NCI-H2227 (cell line): ENCODE measurements at regions not wholly inside any gene's neighbourhood (a gene's known extent, or its start where the extent isn't known, plus 50 kb on each side); places are given as distances from the start of the nearest gene placed in this dataset.
A peak's percentile ranks its signal among the peaks of the same experiment; 100 is the strongest.

Experiments used
- DNase-seq: peaks from one replicate; lab custom pipeline; 2025; ENCODE audit not compliant: unreplicated experiment; lab: John Stamatoyannopoulos, UW

DNA sequence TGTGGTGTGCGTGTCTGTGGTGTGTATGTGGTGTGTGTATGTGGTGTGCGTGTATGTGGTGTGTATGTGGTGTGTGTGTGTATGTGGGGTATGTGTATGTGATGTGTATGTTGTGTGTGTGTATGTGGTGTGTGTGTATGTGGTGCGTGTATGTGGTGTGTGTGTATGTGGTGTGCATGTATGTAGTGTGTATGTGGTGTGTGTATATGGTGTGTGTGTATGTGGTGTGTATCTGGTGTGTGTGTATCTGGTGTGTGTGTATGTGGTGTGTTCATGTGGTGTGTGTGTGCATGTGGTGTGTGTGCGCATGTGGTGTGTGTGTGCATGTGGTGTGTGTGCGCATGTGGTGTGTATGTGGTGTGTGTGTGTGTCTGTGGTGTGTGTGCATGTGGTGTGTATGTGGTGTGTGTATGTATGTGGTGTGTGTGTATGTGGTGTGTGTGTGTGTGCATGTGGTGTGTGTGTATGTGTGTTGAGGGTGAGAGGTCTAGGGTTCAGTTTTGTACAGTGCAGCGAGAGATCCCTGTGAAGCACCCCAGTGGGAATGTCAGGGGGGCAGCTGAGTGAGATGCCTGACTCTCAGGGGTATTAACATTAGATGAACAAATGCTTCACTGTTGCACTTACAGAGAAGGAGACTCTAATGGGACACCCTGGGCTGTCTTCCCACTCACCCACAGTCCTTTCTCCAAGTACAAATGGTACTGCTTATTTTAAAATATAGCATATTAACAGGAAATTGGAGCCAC, 61.3 kb upstream of the MEDAG start:
- no peak for DNase-seq

GRCh38 chr13:30845297-30846214, 60.5 kb upstream of the MEDAG start:
- no peak for DNase-seq

DNA sequence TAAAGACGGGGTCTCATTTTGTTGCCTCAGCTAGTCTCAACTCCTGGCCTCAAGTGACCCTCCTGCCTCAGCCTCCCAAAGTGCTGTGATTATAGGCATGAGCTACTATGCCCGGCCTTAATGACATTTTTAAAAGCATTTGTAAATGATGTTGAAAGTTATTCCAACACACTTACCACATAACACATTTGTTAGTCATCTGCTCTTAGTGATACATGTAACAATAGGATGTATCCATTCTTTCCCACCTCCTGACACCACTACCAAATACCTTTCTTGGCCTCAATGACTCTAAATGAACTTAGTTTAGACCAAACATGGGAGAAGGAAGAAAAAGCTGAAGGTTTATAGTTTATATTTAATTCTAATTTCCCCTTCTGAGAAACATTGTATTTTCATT, 59.8 kb upstream of the MEDAG start:
- DNase-seq: no peak

DNA sequence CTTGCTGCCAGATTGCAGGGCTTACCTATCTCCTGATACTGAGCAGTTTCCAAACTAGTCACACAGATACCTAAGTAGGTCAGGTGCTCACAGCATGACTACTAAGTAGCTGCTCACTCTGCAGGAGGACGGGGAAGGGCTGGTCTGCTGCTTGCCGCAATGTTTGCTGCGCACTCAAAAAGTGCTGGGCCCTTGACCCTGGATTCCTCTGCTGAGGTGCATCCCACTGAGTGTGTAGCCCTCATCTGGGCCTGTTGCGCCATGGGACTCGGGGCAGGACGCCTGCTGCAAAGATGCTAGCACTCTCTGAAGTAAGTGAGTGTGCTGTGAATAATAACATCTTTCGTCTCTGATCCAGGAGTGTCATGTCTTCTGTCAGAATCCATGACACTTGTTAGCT, 59.2 kb upstream of the MEDAG start:
- no peak for DNase-seq

- peak; percentile 5 for DNase-seq
Observed at GRCh38 chr13:30847650-30848307, 58.3 kb upstream of the MEDAG start.

GRCh38 chr13:30848332-30849027, 57.6 kb upstream of the MEDAG start:
- DNase-seq: no peak

DNA sequence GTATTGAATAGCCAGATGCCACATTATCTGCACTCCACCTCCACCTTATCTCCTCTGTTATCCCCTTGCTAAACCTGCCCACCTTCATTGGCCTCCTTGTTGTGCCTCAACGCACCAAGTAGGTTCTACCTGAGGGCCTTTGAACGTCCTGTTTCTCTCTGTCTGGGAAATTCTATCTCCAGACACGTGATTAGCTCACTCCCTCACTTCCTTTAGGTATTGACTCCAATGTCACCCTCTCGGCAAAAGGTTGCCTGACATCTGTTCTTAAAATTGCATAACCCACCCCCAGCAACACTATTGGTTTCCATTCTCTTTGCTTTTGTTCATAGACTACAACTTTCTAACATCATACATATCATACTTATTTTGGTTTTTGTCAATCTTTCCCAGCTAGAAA, 56.5 kb upstream of the MEDAG start:
- no peak for DNase-seq

GRCh38 chr13:30850204-30850866, 55.7 kb upstream of the MEDAG start:
- DNase-seq: no peak

DNA sequence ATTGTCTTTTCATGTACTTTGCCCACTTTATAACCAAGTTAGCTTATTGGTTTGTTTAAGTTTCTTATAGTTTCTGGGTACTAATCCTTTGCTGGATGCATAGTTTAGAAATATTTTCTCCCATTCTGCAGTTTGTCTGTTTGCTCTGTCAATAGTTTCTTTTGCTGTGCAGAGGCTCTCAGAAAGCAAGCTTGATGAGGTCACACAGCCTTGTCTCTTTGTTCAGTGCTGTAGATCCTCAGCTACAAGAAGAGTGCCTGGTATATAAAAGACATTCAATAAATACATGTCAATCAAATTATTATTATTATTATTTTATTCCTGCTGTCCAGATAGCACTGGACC, 55.2 kb upstream of the MEDAG start:
- no peak for DNase-seq

DNA sequence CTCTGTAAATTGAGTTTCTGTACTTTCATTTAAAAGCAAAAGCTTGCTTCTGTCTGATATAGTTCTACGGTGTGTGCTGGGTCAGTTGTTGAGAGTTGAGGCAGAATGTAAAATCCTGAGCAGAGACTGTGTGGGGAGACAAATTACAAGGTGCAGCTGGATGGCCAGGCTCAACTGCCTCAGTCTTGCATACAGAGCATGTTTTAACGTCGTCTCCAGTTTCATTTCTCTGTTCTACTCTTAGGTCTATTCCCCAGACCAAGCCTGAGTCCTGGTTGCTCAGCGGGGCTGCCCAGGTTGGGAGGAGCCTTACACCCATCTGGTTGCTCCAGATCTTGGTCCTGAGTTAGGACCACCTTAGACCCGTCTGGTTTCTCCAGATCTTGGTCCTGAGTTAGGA, 54.4 kb upstream of the MEDAG start:
- no peak for DNase-seq

DNA sequence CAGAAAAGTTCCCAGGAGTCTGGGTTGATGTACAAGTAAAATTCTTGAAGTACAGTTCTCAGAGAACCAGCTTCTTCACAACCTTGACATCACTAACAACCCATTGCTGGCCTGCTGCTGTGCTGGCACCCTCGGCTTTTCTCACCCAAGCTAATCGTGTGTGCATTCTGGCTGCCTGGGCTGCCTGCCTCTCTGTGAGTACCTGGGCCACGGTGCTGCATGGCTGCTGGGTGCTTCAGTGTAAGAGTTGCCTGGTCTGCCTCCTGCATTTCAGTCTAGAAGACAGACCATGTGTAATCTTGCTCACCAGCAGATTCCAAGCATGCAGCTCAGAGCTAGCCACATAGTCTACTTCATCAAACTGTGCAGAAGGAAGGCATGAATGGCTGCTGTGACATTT, 50.5 kb upstream of the MEDAG start:
- DNase-seq: no peak

- no peak for DNase-seq
Observed at GRCh38 chr13:30856005-30856790, 49.9 kb upstream of the MEDAG start.
